GM13977 (cell line): ENCODE measurements at regions not wholly inside any gene's neighbourhood (a gene's known extent, or its start where the extent isn't known, plus 50 kb on each side); places are given as distances from the start of the nearest gene placed in this dataset.

Experiments
- DNase-seq: peaks from one replicate; pipeline ENCODE4 v3.0.0; 2012; ENCODE audit warnings: low spot score
- CTCF ChIP-seq: IDR thresholded peaks from 2 replicates; pipeline ENCODE4 v1.5.1; 2012; ENCODE audit warnings: mild to moderate bottlenecking, control low read depth; ENCODE audit not compliant: insufficient read depth; ENCODE audit errors: extremely low read depth, missing control alignments
- in situ Hi-C: fragments of 300-500 bp; cut with MboI; formaldehyde crosslinking; loops from one replicate; pipeline ENCODE4 v1.12.0; 2022; ENCODE audit warnings: low sequenced_read_pairs, low pct_unique_long_range_greater_than_20kb, mixed read lengths, inconsistent platforms; ENCODE audit not compliant: unreplicated experiment

- in situ Hi-C loops, result no loop called here
- TF ChIP-seq CTCF, result no peak
- no peak for DNase-seq
These were observed 750.5 kb upstream of the HTR2C start for GRCh38 chrX:113833096-113834055.

- DNase-seq, result no peak
- no peak for TF ChIP-seq CTCF
- in situ Hi-C loops, result no loop called here
These were observed 755.4 kb upstream of the HTR2C start for GRCh38 chrX:113828470-113828869.

GRCh38 chrX:113818346-113818745 is 765.5 kb upstream of the HTR2C start:
- in situ Hi-C loops, result no loop called here
- no peak for TF ChIP-seq CTCF
- no peak for DNase-seq

- TF ChIP-seq CTCF, result no peak
- in situ Hi-C loops, result no loop called here
- DNase-seq, result no peak
These were observed 779.1 kb upstream of the HTR2C start for GRCh38 chrX:113804819-113805218.

- in situ Hi-C loops, result no loop called here
- no peak for DNase-seq
- TF ChIP-seq CTCF, result no peak
These were observed 779.6 kb upstream of the HTR2C start for GRCh38 chrX:113804291-113804690.

- no peak for DNase-seq
- no peak for TF ChIP-seq CTCF
- in situ Hi-C loops, result no loop called here
These were observed 781.0 kb upstream of the HTR2C start for GRCh38 chrX:113802837-113803236.
